ENCODE measurements at regions not wholly inside any gene's neighbourhood (a gene's known extent, or its start where the extent isn't known, plus 50 kb on each side); places are given as distances from the start of the nearest gene placed in this dataset.

DNA sequence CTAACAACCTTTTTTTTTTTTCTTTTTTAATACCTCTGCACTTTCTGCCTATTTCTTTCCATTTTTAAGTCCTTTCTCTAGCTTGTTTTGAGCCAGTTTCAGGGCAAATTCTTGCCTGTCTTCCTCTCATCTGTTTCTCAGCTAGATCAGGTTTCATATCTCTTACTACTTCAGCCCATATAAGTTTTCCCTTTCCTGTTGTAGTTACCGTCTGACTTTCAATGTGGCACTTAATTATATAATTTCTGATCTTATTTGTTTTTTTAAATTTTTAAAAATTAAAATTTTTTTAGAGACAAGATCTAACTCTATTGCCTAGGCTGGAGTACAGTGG lies 104.7 kb upstream of the ELL2 start:
- TF ChIP-seq POLR2A (IDR thresholded peaks at IDR 0.05): no peak
- TF ChIP-seq, protein P1, sequence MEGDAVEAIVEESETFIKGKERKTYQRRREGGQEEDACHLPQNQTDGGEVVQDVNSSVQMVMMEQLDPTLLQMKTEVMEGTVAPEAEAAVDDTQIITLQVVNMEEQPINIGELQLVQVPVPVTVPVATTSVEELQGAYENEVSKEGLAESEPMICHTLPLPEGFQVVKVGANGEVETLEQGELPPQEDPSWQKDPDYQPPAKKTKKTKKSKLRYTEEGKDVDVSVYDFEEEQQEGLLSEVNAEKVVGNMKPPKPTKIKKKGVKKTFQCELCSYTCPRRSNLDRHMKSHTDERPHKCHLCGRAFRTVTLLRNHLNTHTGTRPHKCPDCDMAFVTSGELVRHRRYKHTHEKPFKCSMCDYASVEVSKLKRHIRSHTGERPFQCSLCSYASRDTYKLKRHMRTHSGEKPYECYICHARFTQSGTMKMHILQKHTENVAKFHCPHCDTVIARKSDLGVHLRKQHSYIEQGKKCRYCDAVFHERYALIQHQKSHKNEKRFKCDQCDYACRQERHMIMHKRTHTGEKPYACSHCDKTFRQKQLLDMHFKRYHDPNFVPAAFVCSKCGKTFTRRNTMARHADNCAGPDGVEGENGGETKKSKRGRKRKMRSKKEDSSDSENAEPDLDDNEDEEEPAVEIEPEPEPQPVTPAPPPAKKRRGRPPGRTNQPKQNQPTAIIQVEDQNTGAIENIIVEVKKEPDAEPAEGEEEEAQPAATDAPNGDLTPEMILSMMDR (IDR thresholded peaks at IDR 0.05): no peak
- no peak for TF ChIP-seq EP300 (IDR thresholded peaks at IDR 0.05; ENCODE audit: low read depth)
- no peak for TF ChIP-seq POLR2AphosphoS5 (IDR thresholded peaks at IDR 0.05)
